ENCODE measurements at regions not wholly inside any gene's neighbourhood (a gene's known extent, or its start where the extent isn't known, plus 50 kb on each side); places are given as distances from the start of the nearest gene placed in this dataset.
A peak's percentile ranks its signal among the peaks of the same experiment; 100 is the strongest.
"Not testable (repeated sequence)": the region's sequence is repeated elsewhere in the genome, so short reads cannot be mapped to it uniquely, and the experiment has no call there.

- DNase-seq, result peak; percentile 1
- H3K27ac ChIP-seq; in situ Hi-C loops (cut with HindIII; ENCODE audit: low pct_ligation_motif_present, low sequenced_read_pairs); H3K36me3 ChIP-seq (replicated peaks); H3K27me3 ChIP-seq (replicated peaks): not testable (repeated sequence)
- H3K4me3 ChIP-seq (ENCODE audit: low read depth, low read length), result peak overlapping the region; percentile 29
Observed at GRCh38 chr1:121009216-121010057, 119.9 kb downstream of the PPIAL4A start.

DNA sequence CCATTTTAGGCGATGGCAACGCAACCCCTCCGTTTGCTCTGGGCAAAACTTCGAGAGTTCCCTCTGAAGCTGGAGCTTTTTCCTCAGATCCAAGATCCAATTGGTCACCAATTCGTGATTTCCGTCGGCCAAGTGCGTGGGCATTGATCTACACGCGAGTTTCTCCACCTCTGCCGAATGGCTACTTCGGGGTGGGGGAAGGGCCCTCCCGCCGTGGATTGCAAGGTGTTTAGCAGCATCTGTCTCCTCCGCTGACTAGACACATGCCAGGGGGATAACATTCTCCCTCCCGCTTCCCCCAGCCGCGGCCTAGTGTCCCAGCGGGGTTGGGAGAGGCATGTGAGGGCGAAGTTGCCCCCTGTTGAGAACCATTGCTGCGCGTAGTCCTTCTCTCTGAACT, 120.6 kb downstream of the PPIAL4A start:
- H3K4me3 ChIP-seq (ENCODE audit: low read depth, low read length); in situ Hi-C loops (cut with HindIII; ENCODE audit: low pct_ligation_motif_present, low sequenced_read_pairs); H3K27ac ChIP-seq; H3K27me3 ChIP-seq (replicated peaks); DNase-seq; H3K36me3 ChIP-seq (replicated peaks): not testable (repeated sequence)

DNA sequence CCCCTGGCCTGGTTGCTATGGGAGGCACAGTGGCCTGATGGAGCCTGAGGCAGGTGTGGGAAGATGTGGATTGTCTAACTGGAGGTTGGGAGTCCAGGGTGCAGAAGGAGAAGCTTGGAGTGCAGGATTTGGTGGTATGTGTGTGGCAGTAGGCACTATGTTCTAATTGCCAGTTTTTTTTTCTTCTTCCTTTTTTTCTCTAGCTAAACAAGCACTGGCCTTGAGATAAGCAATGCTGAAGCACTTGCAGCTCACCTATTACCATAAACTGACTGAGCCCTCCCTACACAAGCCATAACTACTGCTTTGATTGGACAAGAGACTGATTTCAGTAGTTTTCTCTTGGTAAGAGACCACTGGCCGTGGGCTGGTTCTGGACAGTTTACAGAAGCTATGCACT, 123.6 kb downstream of the PPIAL4A start:
- H3K36me3 ChIP-seq (replicated peaks); in situ Hi-C loops (cut with HindIII; ENCODE audit: low pct_ligation_motif_present, low sequenced_read_pairs): not testable (repeated sequence)

DNA sequence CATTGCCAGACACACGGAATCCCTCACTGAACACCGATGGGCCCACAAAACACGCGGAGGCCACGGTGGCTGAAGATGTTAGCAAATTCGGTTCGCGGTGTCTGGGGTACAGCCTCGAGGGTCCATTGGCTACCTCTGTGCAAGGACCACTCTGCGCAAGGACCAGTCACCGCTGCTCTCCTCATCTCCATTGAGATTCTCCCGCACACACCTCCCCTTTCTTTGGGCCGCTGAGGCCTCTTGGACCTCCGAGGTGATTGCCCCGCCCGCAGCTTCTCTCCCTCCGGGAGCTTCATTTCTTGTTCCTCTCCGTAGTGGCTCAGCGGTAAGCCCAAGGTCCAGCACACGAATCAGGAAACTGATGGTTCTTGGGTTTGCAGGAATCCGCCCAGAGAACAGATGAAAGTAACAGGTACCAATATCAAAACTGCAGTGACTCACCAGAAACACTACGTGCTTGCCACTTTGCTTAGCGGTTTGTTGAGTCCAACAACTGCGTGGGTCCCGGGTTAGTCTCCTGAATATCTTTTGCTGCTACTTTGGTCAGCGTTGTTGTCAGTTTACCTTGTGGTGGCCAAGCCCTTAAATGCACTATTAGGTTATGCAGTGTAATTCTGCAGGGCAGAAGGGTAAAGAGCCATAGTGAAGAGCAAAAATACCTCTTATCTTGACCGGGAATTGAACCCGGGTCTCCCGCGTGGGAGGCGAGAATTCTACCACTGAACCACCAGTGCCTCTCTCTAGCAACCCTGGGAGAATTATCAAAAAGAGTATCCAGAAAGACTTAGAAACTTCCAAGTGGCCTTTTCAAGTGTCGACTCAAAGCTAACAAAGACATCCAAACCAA, 126.8 kb downstream of the PPIAL4A start:
- in situ Hi-C loops (cut with HindIII; ENCODE audit: low pct_ligation_motif_present, low sequenced_read_pairs); H3K36me3 ChIP-seq (replicated peaks); H3K27ac ChIP-seq; H3K27me3 ChIP-seq (replicated peaks); H3K4me3 ChIP-seq (ENCODE audit: low read depth, low read length): not testable (repeated sequence)
- DNase-seq, result peak; percentile 79

More for the DNA sequence above, 123.6 kb downstream of the PPIAL4A start:
- not testable (repeated sequence) for H3K27me3 ChIP-seq (replicated peaks); H3K27ac ChIP-seq; DNase-seq; H3K4me3 ChIP-seq (ENCODE audit: low read depth, low read length)

DNA sequence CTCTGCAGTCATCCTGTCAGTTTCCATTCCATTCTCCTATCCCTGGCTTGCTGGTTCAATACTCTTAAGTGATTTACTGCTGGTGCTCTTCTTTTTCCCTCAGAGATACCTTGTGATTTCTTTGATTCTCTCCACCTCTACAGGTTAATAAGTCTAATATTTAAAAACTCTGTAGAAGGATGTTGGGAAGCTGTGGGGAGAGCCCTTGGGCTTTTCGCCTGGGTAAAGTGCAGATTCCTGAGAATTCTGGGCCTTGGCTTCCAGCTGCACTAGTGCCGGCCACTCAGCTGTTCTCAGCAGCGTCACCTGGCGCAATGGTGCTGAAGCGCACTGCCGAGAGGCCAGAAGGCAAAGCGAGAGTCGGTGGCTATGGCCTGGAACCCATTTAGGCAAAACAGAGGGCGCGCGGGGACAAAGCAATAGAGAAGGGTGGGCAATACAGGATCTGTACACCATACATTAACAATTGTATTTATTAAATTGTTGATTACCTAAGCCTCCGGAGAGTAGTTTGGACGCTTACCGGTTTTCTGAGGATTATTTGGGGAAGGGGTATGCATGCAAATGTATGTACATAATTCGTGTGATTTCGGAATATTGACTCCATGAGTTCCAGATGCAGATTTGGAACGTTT, 130.3 kb downstream of the PPIAL4A start:
- H3K4me3 ChIP-seq (ENCODE audit: low read depth, low read length), result peak overlapping the region; percentile 31
- in situ Hi-C loops (cut with HindIII; ENCODE audit: low pct_ligation_motif_present, low sequenced_read_pairs); H3K27me3 ChIP-seq (replicated peaks); H3K27ac ChIP-seq; H3K36me3 ChIP-seq (replicated peaks); DNase-seq: not testable (repeated sequence)
- TF ChIP-seq, protein P1, sequence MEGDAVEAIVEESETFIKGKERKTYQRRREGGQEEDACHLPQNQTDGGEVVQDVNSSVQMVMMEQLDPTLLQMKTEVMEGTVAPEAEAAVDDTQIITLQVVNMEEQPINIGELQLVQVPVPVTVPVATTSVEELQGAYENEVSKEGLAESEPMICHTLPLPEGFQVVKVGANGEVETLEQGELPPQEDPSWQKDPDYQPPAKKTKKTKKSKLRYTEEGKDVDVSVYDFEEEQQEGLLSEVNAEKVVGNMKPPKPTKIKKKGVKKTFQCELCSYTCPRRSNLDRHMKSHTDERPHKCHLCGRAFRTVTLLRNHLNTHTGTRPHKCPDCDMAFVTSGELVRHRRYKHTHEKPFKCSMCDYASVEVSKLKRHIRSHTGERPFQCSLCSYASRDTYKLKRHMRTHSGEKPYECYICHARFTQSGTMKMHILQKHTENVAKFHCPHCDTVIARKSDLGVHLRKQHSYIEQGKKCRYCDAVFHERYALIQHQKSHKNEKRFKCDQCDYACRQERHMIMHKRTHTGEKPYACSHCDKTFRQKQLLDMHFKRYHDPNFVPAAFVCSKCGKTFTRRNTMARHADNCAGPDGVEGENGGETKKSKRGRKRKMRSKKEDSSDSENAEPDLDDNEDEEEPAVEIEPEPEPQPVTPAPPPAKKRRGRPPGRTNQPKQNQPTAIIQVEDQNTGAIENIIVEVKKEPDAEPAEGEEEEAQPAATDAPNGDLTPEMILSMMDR (IDR thresholded peaks at IDR 0.05; ENCODE audit: low read depth, low read length, missing control alignments), result peak; percentile 32

- H3K27ac ChIP-seq; in situ Hi-C loops (cut with HindIII; ENCODE audit: low pct_ligation_motif_present, low sequenced_read_pairs); H3K27me3 ChIP-seq (replicated peaks); H3K36me3 ChIP-seq (replicated peaks): not testable (repeated sequence)
- H3K4me3 ChIP-seq (ENCODE audit: low read depth, low read length), result peak overlapping the region; percentile 54
- DNase-seq, result peak; percentile 73
Observed at GRCh38 chr1:121020350-121021236, 131.0 kb downstream of the PPIAL4A start.

DNA sequence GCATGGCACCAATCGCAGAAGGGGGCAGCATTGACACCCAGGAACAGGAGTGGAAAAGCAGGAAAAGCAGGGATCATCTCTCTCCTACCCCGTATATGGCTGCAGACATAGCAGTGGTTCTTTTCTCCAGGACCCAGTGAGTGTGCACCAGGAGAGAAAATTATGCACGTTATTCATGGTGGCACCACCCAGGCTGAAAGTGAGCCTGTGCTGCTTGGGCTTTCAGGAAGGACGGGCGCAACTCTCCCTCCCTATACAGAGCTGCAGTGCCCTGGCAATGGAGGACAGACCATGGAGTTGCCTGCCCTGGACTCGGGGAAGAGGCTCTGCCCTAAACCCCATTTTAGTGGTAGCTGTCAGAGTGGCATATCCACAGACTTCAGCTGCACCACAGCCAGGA, 132.1 kb downstream of the PPIAL4A start:
- H3K27ac ChIP-seq; DNase-seq; in situ Hi-C loops (cut with HindIII; ENCODE audit: low pct_ligation_motif_present, low sequenced_read_pairs); H3K36me3 ChIP-seq (replicated peaks); H3K27me3 ChIP-seq (replicated peaks); H3K4me3 ChIP-seq (ENCODE audit: low read depth, low read length): not testable (repeated sequence)

- H3K4me3 ChIP-seq (ENCODE audit: low read depth, low read length); in situ Hi-C loops (cut with HindIII; ENCODE audit: low pct_ligation_motif_present, low sequenced_read_pairs); H3K36me3 ChIP-seq (replicated peaks); H3K27ac ChIP-seq; H3K27me3 ChIP-seq (replicated peaks); DNase-seq: not testable (repeated sequence)
Observed at GRCh38 chr1:121032878-121033494, 143.4 kb downstream of the PPIAL4A start.

- H3K36me3 ChIP-seq (replicated peaks); DNase-seq; H3K4me3 ChIP-seq (ENCODE audit: low read depth, low read length); in situ Hi-C loops (cut with HindIII; ENCODE audit: low pct_ligation_motif_present, low sequenced_read_pairs); H3K27me3 ChIP-seq (replicated peaks); H3K27ac ChIP-seq: not testable (repeated sequence)
Observed at GRCh38 chr1:121036792-121037191, 147.2 kb downstream of the PPIAL4A start.

GRCh38 chr1:121040974-121041373, 143.2 kb downstream of the FAM72B start:
- DNase-seq; in situ Hi-C loops (cut with HindIII; ENCODE audit: low pct_ligation_motif_present, low sequenced_read_pairs): not testable (repeated sequence)

GRCh38 chr1:121041497-121041896, 142.6 kb downstream of the FAM72B start:
- DNase-seq; H3K27me3 ChIP-seq (replicated peaks); H3K27ac ChIP-seq; H3K36me3 ChIP-seq (replicated peaks); H3K4me3 ChIP-seq (ENCODE audit: low read depth, low read length); in situ Hi-C loops (cut with HindIII; ENCODE audit: low pct_ligation_motif_present, low sequenced_read_pairs): not testable (repeated sequence)

More at GRCh38 chr1:121040974-121041373, 143.2 kb downstream of the FAM72B start:
- H3K4me3 ChIP-seq (ENCODE audit: low read depth, low read length); H3K27me3 ChIP-seq (replicated peaks); H3K36me3 ChIP-seq (replicated peaks); H3K27ac ChIP-seq: not testable (repeated sequence)

DNA sequence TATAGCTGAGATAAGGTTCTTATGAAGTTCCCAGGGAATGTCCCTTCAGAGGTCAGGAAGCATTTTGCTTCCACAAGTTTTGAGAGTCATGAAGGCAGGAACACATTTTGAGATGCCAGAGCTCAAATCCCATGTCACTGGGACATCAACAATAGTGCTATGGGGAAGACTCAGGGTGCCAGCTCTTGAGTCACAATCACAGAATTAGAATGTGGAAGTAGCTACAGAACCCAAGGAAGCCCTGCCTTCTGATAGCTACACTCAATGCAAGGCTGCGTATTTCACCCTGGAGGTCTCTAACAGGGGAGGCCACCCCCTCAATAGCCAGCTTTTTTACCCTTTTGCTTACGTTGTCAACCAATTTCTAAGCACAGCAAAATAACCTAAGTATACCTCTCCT, 141.3 kb downstream of the FAM72B start:
- H3K4me3 ChIP-seq (ENCODE audit: low read depth, low read length); H3K27me3 ChIP-seq (replicated peaks); H3K27ac ChIP-seq; in situ Hi-C loops (cut with HindIII; ENCODE audit: low pct_ligation_motif_present, low sequenced_read_pairs); H3K36me3 ChIP-seq (replicated peaks); DNase-seq: not testable (repeated sequence)
